ENCODE measurements at regions not wholly inside any gene's neighbourhood (a gene's known extent, or its start where the extent isn't known, plus 50 kb on each side); places are given as distances from the start of the nearest gene placed in this dataset.

- Mint-ChIP-seq H3K36me3 (ENCODE audit: unreplicated experiment) (no peaks in the 10 kb centered on the region), H3K9me3 (ENCODE audit: unreplicated experiment) (no peaks in the 10 kb centered on the region), H3K4me1 (ENCODE audit: unreplicated experiment) (no peaks in the 10 kb centered on the region), H3K4me3 (ENCODE audit: unreplicated experiment) (no peak overlapping the region), H3K27ac (ENCODE audit: unreplicated experiment) (no peak overlapping the region), H3K27me3 (ENCODE audit: unreplicated experiment) (peaks cover 13% of the 10 kb centered on the region)
- TF ChIP-seq CTCF (IDR thresholded peaks at IDR 0.05) = no peak
- DNase-seq (ENCODE audit: extremely low spot score, unreplicated experiment) = no peak
These were observed 135.2 kb upstream of the SLC6A11 start for GRCh38 chr3:10680796-10681195.

- Mint-ChIP-seq H3K36me3 (ENCODE audit: unreplicated experiment) (no peaks in the 10 kb centered on the region), H3K4me1 (ENCODE audit: unreplicated experiment) (no peaks in the 10 kb centered on the region), H3K9me3 (ENCODE audit: unreplicated experiment) (no peaks in the 10 kb centered on the region), H3K4me3 (ENCODE audit: unreplicated experiment) (no peak overlapping the region), H3K27me3 (ENCODE audit: unreplicated experiment) (peaks cover 8% of the 10 kb centered on the region), H3K27ac (ENCODE audit: unreplicated experiment) (no peak overlapping the region)
- TF ChIP-seq CTCF (IDR thresholded peaks at IDR 0.05) = no peak
- DNase-seq (ENCODE audit: extremely low spot score, unreplicated experiment) = no peak
These were observed 133.3 kb upstream of the SLC6A11 start for GRCh38 chr3:10682692-10683091.

- TF ChIP-seq CTCF (IDR thresholded peaks at IDR 0.05) = no peak
- no peak for DNase-seq (ENCODE audit: extremely low spot score, unreplicated experiment)
- Mint-ChIP-seq H3K9me3 (ENCODE audit: unreplicated experiment) (no peaks in the 10 kb centered on the region), H3K4me1 (ENCODE audit: unreplicated experiment) (no peaks in the 10 kb centered on the region), H3K36me3 (ENCODE audit: unreplicated experiment) (no peaks in the 10 kb centered on the region), H3K4me3 (ENCODE audit: unreplicated experiment) (no peak overlapping the region), H3K27me3 (ENCODE audit: unreplicated experiment) (peaks cover 8% of the 10 kb centered on the region), H3K27ac (ENCODE audit: unreplicated experiment) (no peak overlapping the region)
These were observed 132.9 kb upstream of the SLC6A11 start for GRCh38 chr3:10683106-10683505.

GRCh38 chr3:10688126-10688525 is 127.9 kb upstream of the SLC6A11 start:
- H3K4me3 Mint-ChIP-seq (ENCODE audit: unreplicated experiment) = no peak overlapping the region
- no peak for DNase-seq (ENCODE audit: extremely low spot score, unreplicated experiment)
- no peaks in the 10 kb centered on the region for H3K4me1 Mint-ChIP-seq (ENCODE audit: unreplicated experiment)
- H3K27me3 Mint-ChIP-seq (ENCODE audit: unreplicated experiment) = peaks cover 19% of the 10 kb centered on the region
- no peaks in the 10 kb centered on the region for H3K9me3 Mint-ChIP-seq (ENCODE audit: unreplicated experiment)
- H3K27ac Mint-ChIP-seq (ENCODE audit: unreplicated experiment) = no peak overlapping the region
- TF ChIP-seq CTCF (IDR thresholded peaks at IDR 0.05) = no peak
- no peaks in the 10 kb centered on the region for H3K36me3 Mint-ChIP-seq (ENCODE audit: unreplicated experiment)

- no peak for DNase-seq (ENCODE audit: extremely low spot score, unreplicated experiment)
- Mint-ChIP-seq H3K36me3 (ENCODE audit: unreplicated experiment) (no peaks in the 10 kb centered on the region), H3K4me3 (ENCODE audit: unreplicated experiment) (no peak overlapping the region), H3K9me3 (ENCODE audit: unreplicated experiment) (no peaks in the 10 kb centered on the region), H3K27ac (ENCODE audit: unreplicated experiment) (no peak overlapping the region), H3K27me3 (ENCODE audit: unreplicated experiment) (peaks cover 19% of the 10 kb centered on the region), H3K4me1 (ENCODE audit: unreplicated experiment) (no peaks in the 10 kb centered on the region)
- TF ChIP-seq CTCF (IDR thresholded peaks at IDR 0.05) = no peak
These were observed 127.4 kb upstream of the SLC6A11 start for GRCh38 chr3:10688548-10689172.

Data from osteocyte (in vitro differentiated cells).